Mesodermal cell (in vitro differentiated cells): ENCODE measurements at regions not wholly inside any gene's neighbourhood (a gene's known extent, or its start where the extent isn't known, plus 50 kb on each side); places are given as distances from the start of the nearest gene placed in this dataset.

Source experiments
- H3K27ac ChIP-seq: 2 replicates; pipeline ENCODE4 v1.7.0; 2013; ENCODE audit warnings: mild to moderate bottlenecking, low read depth, low read length, moderate library complexity; ENCODE audit not compliant: severe bottlenecking
- H3K36me3 ChIP-seq: 2 replicates; pipeline ENCODE4 v1.7.1; 2013; ENCODE audit warnings: mild to moderate bottlenecking, low read length, moderate library complexity; ENCODE audit not compliant: control insufficient read depth, insufficient read depth
- H3K4me1 ChIP-seq: one replicate; pipeline ENCODE4 v1.7.1; 2013; ENCODE audit warnings: mild to moderate bottlenecking, low read length; ENCODE audit not compliant: insufficient read depth, control insufficient read depth, poor library complexity, severe bottlenecking
- H3K4me3 ChIP-seq: 2 replicates; pipeline ENCODE4 v1.7.0; 2013; ENCODE audit warnings: low read length, control low read depth, mild to moderate bottlenecking; ENCODE audit not compliant: insufficient read depth, poor library complexity, severe bottlenecking; ENCODE audit errors: extremely low read depth
- H3K9me3 ChIP-seq: 2 replicates; pipeline ENCODE4 v1.7.1; 2013; ENCODE audit warnings: mild to moderate bottlenecking, low read length, moderate library complexity; ENCODE audit not compliant: control insufficient read depth
- WGBS, 2 experiments: methylation state at CpG; one replicate each; pipeline ENCODE4 v1.1.5; 2013; ENCODE audit warnings: missing lambda C conversion rate in 2 of 2; ENCODE audit not compliant: insufficient coverage in 2 of 2; 5-methylcytosine and 5-hydroxymethylcytosine counted together

DNA sequence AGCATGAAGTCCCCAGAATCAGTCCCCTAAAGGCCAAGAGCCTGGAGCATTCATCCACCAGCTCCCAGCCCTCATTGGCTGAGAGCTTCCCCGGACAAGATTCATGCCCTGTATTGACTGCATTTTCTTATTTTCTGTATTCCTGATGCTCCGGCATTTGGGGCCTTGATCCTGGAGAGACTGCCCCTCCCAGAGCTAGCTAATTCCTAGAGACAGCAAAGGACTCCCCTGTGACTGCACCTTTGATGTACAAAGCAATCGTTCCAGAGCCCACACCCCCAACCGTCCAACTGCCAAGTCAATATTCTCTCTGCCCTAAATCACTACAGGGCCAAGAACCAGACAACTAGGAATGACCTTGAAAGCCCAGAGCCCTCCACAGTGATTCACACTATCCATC, 93.4 kb upstream of the CDH5 start:
- H3K27ac ChIP-seq: no peak overlapping the region
- no peaks in the 10 kb centered on the region for H3K4me1 ChIP-seq
- no peak overlapping the region for H3K4me3 ChIP-seq
- no peaks in the 10 kb centered on the region for H3K9me3 ChIP-seq
- no peaks in the 10 kb centered on the region for H3K36me3 ChIP-seq
- WGBS, 2 experiments: 89 to 97% methylated on average over 4 of the region's 4 CpGs

DNA sequence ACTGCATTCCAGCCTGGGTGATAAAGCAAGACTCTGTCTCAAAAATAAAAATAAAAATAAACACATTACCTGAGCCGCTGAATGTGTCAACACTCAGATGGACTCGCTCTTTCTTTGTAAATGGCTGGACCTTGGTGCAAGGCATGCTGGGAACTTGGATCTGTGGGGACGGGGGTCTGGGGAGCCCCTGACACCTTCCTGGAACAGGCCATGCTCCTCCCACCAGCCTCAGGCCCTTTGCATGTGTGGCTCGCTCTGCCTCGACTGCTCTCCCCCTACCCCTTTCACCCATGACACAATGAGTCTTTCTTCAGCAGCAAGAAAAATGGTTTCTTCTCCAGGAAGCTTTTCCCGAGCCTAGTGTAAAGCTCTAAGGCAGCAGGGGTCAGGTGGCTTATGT, 94.0 kb upstream of the CDH5 start:
- no peaks in the 10 kb centered on the region for H3K9me3 ChIP-seq
- H3K27ac ChIP-seq: no peak overlapping the region
- no peaks in the 10 kb centered on the region for H3K4me1 ChIP-seq
- H3K36me3 ChIP-seq: no peaks in the 10 kb centered on the region
- WGBS, 2 experiments: 93 to 98% methylated on average over 3 to 4 of the region's 6 CpGs
- H3K4me3 ChIP-seq: no peak overlapping the region

DNA sequence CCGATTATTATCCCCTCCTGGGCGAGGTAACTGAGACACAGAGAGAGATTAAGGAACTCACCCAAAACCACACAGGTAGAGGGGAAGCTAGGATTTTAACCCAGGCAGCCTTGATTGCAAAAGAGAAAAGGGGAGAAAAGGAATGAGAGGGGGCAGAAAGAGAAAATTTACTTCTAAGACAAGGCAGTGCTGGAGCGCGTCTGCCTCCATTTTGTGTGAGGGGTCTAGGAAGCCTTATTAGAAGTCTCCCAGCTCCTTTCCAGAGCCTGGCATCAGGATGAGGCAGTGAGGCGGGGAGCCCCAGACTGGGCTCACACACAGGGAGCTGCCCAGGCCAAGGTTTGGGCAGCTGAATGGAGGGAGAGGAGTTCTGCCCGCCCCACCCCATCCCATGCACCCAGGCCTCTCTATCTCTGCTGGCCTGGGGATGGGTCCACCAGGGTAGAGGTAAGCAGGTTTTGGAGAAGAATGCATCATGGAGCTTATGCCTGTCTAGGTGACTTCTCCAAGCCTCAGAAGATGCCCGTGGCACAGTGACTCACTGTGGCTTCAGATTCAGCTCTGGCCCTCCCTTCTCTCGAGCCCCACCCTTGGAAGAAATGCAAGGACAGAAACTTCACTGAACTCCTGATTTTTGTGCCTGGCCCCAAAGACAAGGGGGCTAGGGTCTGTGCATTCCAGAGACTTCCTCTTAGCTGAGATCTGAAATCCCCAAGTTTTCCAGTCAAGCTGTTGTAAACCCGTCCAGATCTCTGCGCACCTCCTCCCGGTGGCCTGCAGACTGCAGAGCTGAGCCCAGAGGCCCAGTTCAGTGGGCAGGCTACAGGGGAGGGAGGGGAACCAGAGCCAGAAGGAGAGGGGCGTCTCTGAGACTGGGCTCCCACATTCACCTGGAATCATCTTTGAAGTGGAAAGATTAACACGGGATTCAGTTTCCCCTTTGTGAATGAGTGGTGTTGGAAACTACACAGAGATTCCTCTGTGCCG, 95.1 kb upstream of the CDH5 start:
- Histone ChIP-seq H3K27ac (no peak overlapping the region), H3K4me1 (no peaks in the 10 kb centered on the region), H3K9me3 (no peaks in the 10 kb centered on the region), H3K4me3 (no peak overlapping the region), H3K36me3 (no peaks in the 10 kb centered on the region)
- 93 to 96% methylated on average over 6 to 9 of the region's 14 CpGs for WGBS, 2 experiments

DNA sequence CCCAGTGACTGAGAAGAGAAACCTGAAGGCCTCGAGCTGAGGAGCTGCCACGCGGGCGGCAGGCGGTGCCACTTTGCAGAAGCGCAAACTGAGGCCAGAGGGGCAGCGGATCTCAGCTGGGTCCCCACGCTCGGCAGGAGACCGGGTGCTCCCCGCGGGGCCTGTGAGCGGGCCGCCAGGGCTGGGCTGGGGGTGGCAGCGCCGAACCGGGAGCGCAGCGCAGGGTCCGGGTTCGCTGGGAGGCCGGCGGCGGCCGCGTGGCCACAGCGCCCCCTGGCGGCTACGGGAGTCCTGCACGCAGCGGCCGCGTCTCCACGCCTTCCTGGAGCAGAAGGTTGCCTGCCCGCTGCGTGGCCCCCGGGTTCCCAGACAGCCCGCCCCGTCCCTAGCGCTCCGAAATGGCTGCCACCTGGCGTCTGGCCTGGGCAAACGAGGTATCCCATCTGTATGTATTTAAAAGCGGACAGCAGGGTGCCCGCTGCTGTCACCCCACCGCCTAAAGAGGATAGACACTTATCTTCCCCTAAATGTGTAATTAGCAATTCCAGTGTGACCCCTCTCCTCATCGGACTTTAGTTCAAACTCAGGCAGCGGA, 96.1 kb upstream of the CDH5 start:
- 8 to 10% methylated on average over 43 to 47 of the region's 48 CpGs for WGBS, 2 experiments
- no peaks in the 10 kb centered on the region for H3K9me3 ChIP-seq
- no peak overlapping the region for H3K4me3 ChIP-seq
- H3K4me1 ChIP-seq: no peaks in the 10 kb centered on the region
- no peak overlapping the region for H3K27ac ChIP-seq
- no peaks in the 10 kb centered on the region for H3K36me3 ChIP-seq

DNA sequence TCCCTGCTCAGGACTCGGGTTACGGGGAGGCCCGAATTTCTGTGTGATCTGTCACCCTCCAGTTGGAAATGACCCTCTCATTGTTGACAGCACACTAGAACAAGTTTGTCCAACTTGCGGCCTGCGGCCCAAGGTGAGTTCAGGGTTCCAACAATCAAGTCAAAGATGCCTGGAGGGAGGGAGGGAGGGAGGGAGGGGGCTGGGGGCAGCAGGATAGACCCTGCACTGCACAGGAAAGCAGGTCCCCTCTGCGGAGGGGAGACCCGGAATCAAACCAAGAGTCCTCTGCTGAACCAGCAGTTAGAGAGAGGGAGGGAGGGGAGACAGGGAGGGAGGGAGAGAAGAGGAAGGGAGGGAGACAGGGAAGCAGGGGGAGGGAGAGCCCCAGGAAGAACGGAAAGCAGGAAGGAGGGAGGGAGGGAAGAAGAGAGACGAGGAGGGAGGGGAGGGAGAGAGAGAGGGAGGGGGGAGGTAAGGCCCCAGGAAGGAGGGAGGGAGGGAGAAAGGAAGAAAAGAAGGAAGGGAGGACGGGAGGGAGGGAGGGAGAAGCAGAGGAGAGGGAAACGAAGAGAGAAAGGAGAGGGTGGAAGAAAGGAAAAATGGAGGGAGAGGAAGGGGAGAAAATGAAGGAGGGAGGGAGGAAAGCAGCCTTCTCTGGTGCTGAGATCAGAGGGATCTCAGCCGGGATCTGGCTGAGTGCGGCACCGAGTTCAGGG, 96.7 kb upstream of the CDH5 start:
- Histone ChIP-seq H3K4me3 (no peak overlapping the region), H3K4me1 (peaks cover 1% of the 10 kb centered on the region), H3K27ac (no peak overlapping the region), H3K9me3 (no peaks in the 10 kb centered on the region), H3K36me3 (no peaks in the 10 kb centered on the region)
- WGBS, 2 experiments: 42 to 43% methylated on average over 9 to 12 of the region's 14 CpGs

DNA sequence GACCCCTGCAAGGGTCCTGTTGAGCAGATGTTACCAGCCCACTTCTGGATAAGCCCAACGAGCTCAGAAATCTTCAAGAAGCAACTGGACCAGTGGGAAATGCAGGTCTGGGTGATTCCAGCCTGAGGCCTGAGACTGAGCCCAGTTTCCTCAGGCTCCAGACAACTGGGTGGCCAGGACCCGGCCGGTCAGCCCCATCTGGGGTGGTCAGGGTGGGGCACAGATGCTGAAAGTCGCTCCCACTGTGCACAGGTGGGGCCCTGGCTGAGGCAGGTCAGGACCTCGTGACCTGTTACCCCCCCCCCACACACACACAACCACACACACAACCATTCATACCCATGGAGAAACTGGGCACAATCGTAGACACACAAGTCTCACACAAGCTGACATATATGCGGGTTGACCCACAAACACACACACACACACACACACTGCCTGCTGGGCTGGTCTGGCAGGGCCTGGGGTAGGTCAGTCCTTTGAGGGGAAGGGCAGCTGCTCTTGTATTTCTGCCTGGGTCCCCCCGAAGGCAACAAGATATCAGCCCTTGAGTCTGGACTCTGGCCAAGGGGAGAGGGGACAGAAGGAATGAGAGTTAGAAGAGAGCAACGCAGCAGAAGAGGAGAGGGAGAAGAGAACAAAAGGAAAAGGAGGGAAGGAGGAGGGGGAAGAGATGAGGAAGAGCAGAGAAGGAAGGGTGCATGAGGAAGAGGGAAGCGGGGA, 99.0 kb upstream of the CDH5 start:
- Histone ChIP-seq H3K36me3 (no peaks in the 10 kb centered on the region), H3K9me3 (no peaks in the 10 kb centered on the region), H3K4me3 (no peak overlapping the region), H3K4me1 (peaks cover 9% of the 10 kb centered on the region), H3K27ac (no peak overlapping the region)
- 80 to 83% methylated on average over 5 to 6 of the region's 10 CpGs for WGBS, 2 experiments

DNA sequence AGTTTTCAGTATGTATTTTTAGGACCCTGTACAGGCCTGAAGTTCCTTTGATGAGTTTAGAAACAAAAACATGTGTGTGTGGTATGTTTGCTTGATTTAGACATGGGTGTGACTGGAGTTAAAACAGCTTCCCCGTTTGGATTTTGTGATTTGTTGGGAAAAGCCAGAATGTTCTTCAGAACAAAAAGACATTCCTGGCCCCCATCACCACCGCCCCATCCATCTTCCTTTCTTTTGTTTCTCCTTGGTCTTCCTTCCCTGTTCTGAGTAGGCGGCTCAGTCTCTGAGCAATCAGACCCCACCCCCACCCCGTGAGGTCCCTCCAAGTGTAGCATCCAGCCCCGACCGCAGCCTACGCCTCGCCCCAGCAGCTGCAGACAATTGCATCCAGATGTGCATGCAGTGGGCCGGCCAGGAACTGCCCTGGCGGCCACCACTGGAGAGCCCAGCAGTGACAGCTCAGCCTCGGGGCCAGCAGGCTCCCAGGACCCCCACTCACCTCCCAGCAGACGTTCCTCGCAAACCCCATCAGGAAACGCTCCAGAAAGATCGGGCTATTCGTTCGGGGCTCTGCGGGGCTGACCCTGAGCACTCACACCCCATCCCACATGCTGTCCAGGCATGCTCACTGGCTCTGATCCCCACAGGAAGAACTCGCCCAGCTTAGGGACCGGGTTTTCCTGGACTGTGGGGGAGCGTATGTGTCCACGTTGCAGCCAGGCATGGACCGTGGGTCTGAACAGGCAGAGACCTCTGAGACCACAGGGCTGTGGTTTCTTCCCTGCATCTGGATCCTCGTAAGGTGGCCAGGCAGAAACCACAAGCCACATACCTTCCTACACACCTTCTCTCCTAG, 99.8 kb upstream of the CDH5 start:
- no peaks in the 10 kb centered on the region for H3K9me3 ChIP-seq
- H3K4me3 ChIP-seq: no peak overlapping the region
- no peaks in the 10 kb centered on the region for H3K36me3 ChIP-seq
- WGBS, 2 experiments: 47 to 64% methylated on average over 16 to 24 of the region's 24 CpGs
- H3K27ac ChIP-seq: no peak overlapping the region
- H3K4me1 ChIP-seq: peaks cover 9% of the 10 kb centered on the region

DNA sequence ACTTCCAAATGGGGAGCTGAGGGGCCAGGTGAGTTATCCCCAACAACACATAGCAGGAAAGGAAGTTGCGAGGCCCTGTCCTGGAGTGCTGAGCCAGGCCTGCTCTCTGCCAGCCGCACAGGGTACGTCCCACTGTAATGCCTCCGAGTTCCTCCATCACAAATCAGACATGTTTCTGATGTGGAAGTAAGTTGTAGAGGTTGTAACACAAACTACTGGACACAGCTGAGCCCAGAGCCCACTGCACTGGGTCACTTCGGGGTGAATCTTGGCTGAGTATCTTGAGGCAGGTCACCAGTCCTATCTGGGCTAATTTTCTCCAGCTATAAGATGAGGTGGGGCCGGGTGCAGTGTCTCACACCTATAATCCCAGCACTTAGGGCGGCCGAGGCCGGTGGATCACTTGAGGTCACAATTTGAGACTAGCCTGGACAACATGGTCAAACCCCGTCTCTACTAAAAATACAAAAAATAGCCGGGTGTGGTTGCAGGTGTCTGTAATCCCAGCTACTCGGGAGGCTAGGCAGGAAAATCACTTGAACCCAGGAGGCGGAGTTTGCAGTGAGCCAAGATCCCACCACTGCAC, 100.8 kb upstream of the CDH5 start:
- no peak overlapping the region for H3K27ac ChIP-seq
- no peak overlapping the region for H3K4me3 ChIP-seq
- peaks cover 9% of the 10 kb centered on the region for H3K4me1 ChIP-seq
- H3K36me3 ChIP-seq: no peaks in the 10 kb centered on the region
- no peaks in the 10 kb centered on the region for H3K9me3 ChIP-seq
- WGBS, 2 experiments: 87 to 98% methylated on average over 6 to 8 of the region's 13 CpGs

DNA sequence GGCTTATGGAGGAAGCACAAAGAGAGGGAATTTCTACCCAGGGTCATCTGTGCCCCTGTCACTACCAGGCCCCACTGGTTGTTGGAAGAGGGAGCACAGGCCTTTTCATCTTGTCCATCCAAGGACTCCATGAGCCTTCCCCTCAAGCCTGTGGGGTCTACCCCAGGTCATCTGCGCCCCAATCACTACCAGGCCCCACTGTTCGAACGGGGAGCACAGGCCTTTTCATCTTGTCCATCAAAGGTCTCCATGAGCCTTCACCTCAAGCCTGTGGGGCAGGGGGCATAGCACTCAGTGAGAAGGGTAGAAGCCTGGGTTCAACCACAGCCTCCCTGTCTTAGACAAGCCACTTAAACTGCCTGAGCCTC, 101.5 kb upstream of the CDH5 start:
- H3K36me3 ChIP-seq: no peaks in the 10 kb centered on the region
- no peak overlapping the region for H3K27ac ChIP-seq
- peaks cover 9% of the 10 kb centered on the region for H3K4me1 ChIP-seq
- no peak overlapping the region for H3K4me3 ChIP-seq
- H3K9me3 ChIP-seq: no peaks in the 10 kb centered on the region
- WGBS, 2 experiments: 29 to 83% methylated on average over 1 to 3 of the region's 3 CpGs
